B cell (primary cell): ENCODE measurements at regions not wholly inside any gene's neighbourhood (a gene's known extent, or its start where the extent isn't known, plus 50 kb on each side); places are given as distances from the start of the nearest gene placed in this dataset.

ENCODE experiments used
- ATAC-seq: fragments of 200-7000 bp; cut with Tn5 transposase; one replicate; pipeline ENCODE4 v1.10.0; 2021; ENCODE audit warnings: low read depth, mild to moderate bottlenecking, moderate number of reproducible peaks, moderate library complexity
- CTCF ChIA-PET: fragments of 350-600 bp; sonication (Branson Sonifier 250); formaldehyde crosslinking; loops from one replicate; lab custom pipeline; 2021; ENCODE audit warnings: antibody characterized with exemption, inconsistent platforms; lab: Charles Lee
- POLR2A ChIA-PET: fragments of 350-600 bp; sonication (Branson Sonifier 250); formaldehyde crosslinking; loops from one replicate; lab custom pipeline; 2021; ENCODE audit warnings: antibody characterized with exemption; lab: Charles Lee
- DNase-seq: peaks from one replicate; pipeline ENCODE4 v3.0.0; 2013
- H2AFZ ChIP-seq: 2 replicates; pipeline ENCODE4 v1.6.1; 2012; ENCODE audit warnings: mild to moderate bottlenecking, low read depth, low read length; ENCODE audit not compliant: insufficient read depth, poor library complexity, severe bottlenecking
- H3K27ac ChIP-seq, 2 donors: 1 replicate in 1 of 2; 2 replicates in 1 of 2; pipeline ENCODE4 v1.5.1; 2012 to 2013; ENCODE audit warnings: low read length in 2 of 2, mild to moderate bottlenecking in 2 of 2, moderate library complexity in 1 of 2
- H3K27me3 ChIP-seq, 4 experiments: fragments of 200-600 bp in 1 of 4; sonication (generic) in 1 of 4; replicated peaks in 1 of 4; 1 replicate in 2 of 4; 2 replicates in 2 of 4; pipeline versions ENCODE4 v1.6.1 to v1.7.0; 2013 to 2016; ENCODE audit warnings: low read length in 3 of 4, mild to moderate bottlenecking in 2 of 4, mixed read lengths in 1 of 4, moderate library complexity in 1 of 4; ENCODE audit not compliant: insufficient read depth in 4 of 4, control insufficient read depth in 3 of 4; ENCODE audit errors: control extremely low read depth in 1 of 4
- H3K36me3 ChIP-seq, 2 experiments: replicated peaks in 1 of 2; 1 replicate in 1 of 2; 2 replicates in 1 of 2; pipeline versions ENCODE4 v1.6.1 to v1.7.1; 2013; ENCODE audit warnings: low read length in 1 of 2; ENCODE audit not compliant: insufficient read depth in 2 of 2, control insufficient read depth in 1 of 2; ENCODE audit errors: control extremely low read depth in 1 of 2, extremely low read depth in 1 of 2
- H3K4me1 ChIP-seq, 2 donors: fragments of 200-600 bp in 1 of 2; sonication (generic) in 1 of 2; 1 replicate in 1 of 2; 2 replicates in 1 of 2; pipeline versions ENCODE4 v1.5.1 to v1.6.1; 2013 to 2017; ENCODE audit warnings: low read length in 2 of 2; ENCODE audit not compliant: control insufficient read depth in 2 of 2, insufficient read depth in 2 of 2
- H3K4me2 ChIP-seq: replicated peaks from 2 replicates; pipeline ENCODE3; 2012; ENCODE audit warnings: mild to moderate bottlenecking, low read depth, low read length; ENCODE audit not compliant: poor library complexity, severe bottlenecking
- H3K4me3 ChIP-seq, 5 experiments: fragments of 200-600 bp in 1 of 5; sonication (generic) in 1 of 5; 1 replicate in 3 of 5; 2 replicates in 2 of 5; pipeline versions ENCODE4 v1.5.1 to v1.7.0; 2011 to 2016; ENCODE audit warnings: low read length in 4 of 5, mild to moderate bottlenecking in 4 of 5, low read depth in 2 of 5, control low read depth in 1 of 5, moderate library complexity in 1 of 5; ENCODE audit not compliant: insufficient read depth in 1 of 5; ENCODE audit errors: control extremely low read depth in 1 of 5, extremely low read depth in 1 of 5
- H3K79me2 ChIP-seq: fragments of 200-600 bp; sonication (generic); one replicate; pipeline ENCODE4 v1.6.0; 2016; ENCODE audit warnings: low read length; ENCODE audit not compliant: control insufficient read depth, insufficient read depth
- H3K9ac ChIP-seq: fragments of 200-600 bp; sonication (generic); 2 replicates; pipeline ENCODE4 v1.6.1; 2017; ENCODE audit warnings: mild to moderate bottlenecking, low read length, moderate library complexity
- H3K9me3 ChIP-seq, 3 donors: one replicate each; pipeline versions ENCODE4 v1.6.1 to v1.7.1; 2013; ENCODE audit warnings: low read length in 2 of 3; ENCODE audit not compliant: control insufficient read depth in 2 of 3, insufficient read depth in 1 of 3; ENCODE audit errors: control extremely low read depth in 1 of 3
- H4K20me1 ChIP-seq: 2 replicates; pipeline ENCODE4 v1.6.0; 2012; ENCODE audit warnings: mild to moderate bottlenecking, low read length; ENCODE audit not compliant: insufficient read depth, control insufficient read depth, poor library complexity, severe bottlenecking
- H3K27ac Mint-ChIP-seq: one replicate; pipeline ENCODE4 v1.8.0; 2021; ENCODE audit warnings: mixed read lengths
- H3K27me3 Mint-ChIP-seq: one replicate; pipeline ENCODE4 v1.8.0; 2021; ENCODE audit warnings: mixed read lengths
- H3K4me1 Mint-ChIP-seq: one replicate; pipeline ENCODE4 v1.8.0; 2021; ENCODE audit warnings: mixed read lengths
- H3K4me3 Mint-ChIP-seq: one replicate; pipeline ENCODE4 v1.8.0; 2021; ENCODE audit warnings: mixed read lengths
- H3K9me3 Mint-ChIP-seq: one replicate; pipeline ENCODE4 v1.8.0; 2022; ENCODE audit warnings: mixed read lengths; ENCODE audit not compliant: insufficient read depth
- CTCF ChIP-seq: fragments of 200-600 bp; IDR thresholded peaks from one replicate; pipeline ENCODE4 v1.8.0; 2022; ENCODE audit warnings: antibody characterized with exemption, mild to moderate bottlenecking
- EZH2 ChIP-seq: IDR thresholded peaks from 2 replicates; pipeline ENCODE4 v1.6.1; 2012; ENCODE audit warnings: borderline replicate concordance, low read depth, mild to moderate bottlenecking, moderate library complexity, low read length; ENCODE audit not compliant: insufficient read depth, poor library complexity, severe bottlenecking
- WGBS: methylation state at CpG from one replicate; pipeline ENCODE4 v1.1.5; 2013; ENCODE audit warnings: missing lambda C conversion rate; ENCODE audit not compliant: insufficient coverage; 5-methylcytosine and 5-hydroxymethylcytosine counted together
- intact Hi-C: fragments of 100-400 bp; cut with micrococcal nuclease; formaldehyde crosslinking; loops from one replicate; pipeline ENCODE4 v1.10.0; 2022

- H3K79me2 ChIP-seq = no peaks in the 10 kb centered on the region
- ChIA-PET CTCF (no interaction called here), POLR2A (no interaction called here)
- WGBS = 77% methylated on average over 3 of the region's 3 CpGs
- intact Hi-C loops = no loop called here
- H3K9ac ChIP-seq = no peak overlapping the region
- H3K4me1 ChIP-seq = no peaks in the 10 kb centered on the region
- no peak for TF ChIP-seq CTCF
- TF ChIP-seq EZH2 = no peak
- H3K9me3 Mint-ChIP-seq = no peaks in the 10 kb centered on the region
- ATAC-seq (no peak), DNase-seq (no peak)
- no peaks in the 10 kb centered on the region for H3K9me3 ChIP-seq
- H3K4me3 ChIP-seq = no peak overlapping the region
- no peaks in the 10 kb centered on the region for H3K27me3 ChIP-seq
- H3K36me3 ChIP-seq = no peaks in the 10 kb centered on the region
- no peaks in the 10 kb centered on the region for H4K20me1 ChIP-seq
- H3K27me3 Mint-ChIP-seq = no peaks in the 10 kb centered on the region
- H2AFZ ChIP-seq = no peak overlapping the region
- no peak overlapping the region for H3K4me3 Mint-ChIP-seq
- H3K27ac ChIP-seq = no peak overlapping the region
- H3K27ac Mint-ChIP-seq = no peak overlapping the region
- no peak overlapping the region for H3K4me2 ChIP-seq
- H3K4me1 Mint-ChIP-seq = no peaks in the 10 kb centered on the region
Measured at GRCh38 chr1:55554611-55555010, 339.4 kb upstream of the USP24 start.

- H3K9ac ChIP-seq = no peak overlapping the region
- Mint-ChIP-seq H3K9me3 (no peaks in the 10 kb centered on the region), H3K4me1 (no peaks in the 10 kb centered on the region), H3K27ac (no peak overlapping the region), H3K27me3 (no peaks in the 10 kb centered on the region), H3K4me3 (no peak overlapping the region)
- POLR2A ChIA-PET = no interaction called here
- H3K4me3 ChIP-seq = no peak overlapping the region
- no peaks in the 10 kb centered on the region for H3K4me1 ChIP-seq
- ATAC-seq = no peak
- intact Hi-C loops = no loop called here
- H3K4me2 ChIP-seq = no peak overlapping the region
- no peak for TF ChIP-seq EZH2
- no peak for TF ChIP-seq CTCF
- H3K27ac ChIP-seq = no peak overlapping the region
- no peaks in the 10 kb centered on the region for H3K79me2 ChIP-seq
- 60% methylated on average over 1 of the region's 3 CpGs for WGBS
- CTCF ChIA-PET = no interaction called here
- no peaks in the 10 kb centered on the region for H4K20me1 ChIP-seq
- DNase-seq = no peak
- no peaks in the 10 kb centered on the region for H3K36me3 ChIP-seq
- no peak overlapping the region for H2AFZ ChIP-seq
- H3K9me3 ChIP-seq = no peaks in the 10 kb centered on the region
- H3K27me3 ChIP-seq = no peaks in the 10 kb centered on the region
Measured at GRCh38 chr1:55552636-55553035, 337.5 kb upstream of the USP24 start.
